SK-N-MC (cell line): ENCODE measurements at regions not wholly inside any gene's neighbourhood (a gene's known extent, or its start where the extent isn't known, plus 50 kb on each side); places are given as distances from the start of the nearest gene placed in this dataset.
"Not testable (repeated sequence)": the region's sequence is repeated elsewhere in the genome, so short reads cannot be mapped to it uniquely, and the experiment has no call there.

Experiments
- EZH2 ChIP-seq: fragments of 200-600 bp; sonication (generic); IDR thresholded peaks from one replicate; pipeline ENCODE4 v1.6.1; 2017; ENCODE audit warnings: antibody characterized with exemption
- FOXP2 ChIP-seq: optimal IDR thresholded peaks from 2 replicates; pipeline ENCODE3; 2011; ENCODE audit warnings: mild to moderate bottlenecking, moderate library complexity; ENCODE audit not compliant: insufficient read depth; ENCODE audit errors: extremely low read length, control extremely low read depth
- POLR2AphosphoS5 ChIP-seq: IDR thresholded peaks from 2 replicates; pipeline ENCODE4 v1.6.1; 2012; ENCODE audit warnings: mild to moderate bottlenecking, low read depth, low read length, borderline replicate concordance

DNA sequence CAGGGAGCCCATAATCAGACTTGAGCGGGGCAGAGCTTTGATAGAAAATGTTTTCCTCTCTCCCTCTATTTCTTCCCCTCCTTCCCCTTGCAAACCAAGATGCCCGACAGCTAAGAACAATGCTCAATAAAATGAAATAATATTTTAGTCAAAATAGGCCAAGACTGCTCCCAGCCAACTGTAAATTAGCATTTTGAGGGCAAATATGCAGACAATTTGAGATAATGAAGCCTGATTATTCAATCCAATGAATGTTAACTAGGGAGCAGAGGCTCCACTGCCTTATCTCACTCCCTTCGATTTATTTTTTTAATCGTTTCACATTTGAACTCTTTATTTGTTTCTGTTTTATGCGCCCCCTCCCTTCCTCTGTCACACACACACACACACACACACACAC is 67.8 kb upstream of the PLGLB1 start:
- not testable (repeated sequence) for TF ChIP-seq POLR2AphosphoS5, EZH2, FOXP2
